ENCODE measurements at regions not wholly inside any gene's neighbourhood (a gene's known extent, or its start where the extent isn't known, plus 50 kb on each side); places are given as distances from the start of the nearest gene placed in this dataset.

- no peak for TF ChIP-seq CTCF (IDR thresholded peaks at IDR 0.05)
- TF ChIP-seq POLR2A (IDR thresholded peaks at IDR 0.05) = no peak
Observed at GRCh38 chr21:41032541-41032940, 135.4 kb upstream of the BACE2 start.

Data from adrenal gland (tissue), 5 donors.